NT2/D1 (cell line): ENCODE measurements at regions not wholly inside any gene's neighbourhood (a gene's known extent, or its start where the extent isn't known, plus 50 kb on each side); places are given as distances from the start of the nearest gene placed in this dataset.

Source experiments
- SUZ12 ChIP-seq: IDR thresholded peaks from 2 replicates; pipeline ENCODE4 v1.6.1; 2011; ENCODE audit not compliant: insufficient read length, insufficient read depth; ENCODE audit errors: extremely low read depth
- YY1 ChIP-seq: IDR thresholded peaks from 2 replicates; pipeline ENCODE4 v1.6.1; 2011; ENCODE audit not compliant: insufficient read length, insufficient read depth
- ZNF274 ChIP-seq: IDR thresholded peaks from 2 replicates; pipeline ENCODE4 v1.6.1; 2011; ENCODE audit warnings: mild to moderate bottlenecking, low read depth, low read length

GRCh38 chr6:8527818-8528217, 92.5 kb upstream of the SLC35B3 start:
- TF ChIP-seq SUZ12 (no peak), ZNF274 (no peak), YY1 (no peak)
